GM18951 (cell line): ENCODE measurements at regions not wholly inside any gene's neighbourhood (a gene's known extent, or its start where the extent isn't known, plus 50 kb on each side); places are given as distances from the start of the nearest gene placed in this dataset.

Experiments used
- POLR2A ChIP-seq: IDR thresholded peaks from 4 replicates; pipeline ENCODE4 v1.6.1; 2011; ENCODE audit warnings: mild to moderate bottlenecking; ENCODE audit not compliant: insufficient read length, insufficient read depth; ENCODE audit errors: extremely low read depth
- in situ Hi-C: fragments of 300-500 bp; cut with MboI; formaldehyde crosslinking; loops from one replicate; pipeline ENCODE4 v1.12.0; 2022; ENCODE audit warnings: low sequenced_read_pairs, mixed read lengths, inconsistent platforms; ENCODE audit not compliant: unreplicated experiment

DNA sequence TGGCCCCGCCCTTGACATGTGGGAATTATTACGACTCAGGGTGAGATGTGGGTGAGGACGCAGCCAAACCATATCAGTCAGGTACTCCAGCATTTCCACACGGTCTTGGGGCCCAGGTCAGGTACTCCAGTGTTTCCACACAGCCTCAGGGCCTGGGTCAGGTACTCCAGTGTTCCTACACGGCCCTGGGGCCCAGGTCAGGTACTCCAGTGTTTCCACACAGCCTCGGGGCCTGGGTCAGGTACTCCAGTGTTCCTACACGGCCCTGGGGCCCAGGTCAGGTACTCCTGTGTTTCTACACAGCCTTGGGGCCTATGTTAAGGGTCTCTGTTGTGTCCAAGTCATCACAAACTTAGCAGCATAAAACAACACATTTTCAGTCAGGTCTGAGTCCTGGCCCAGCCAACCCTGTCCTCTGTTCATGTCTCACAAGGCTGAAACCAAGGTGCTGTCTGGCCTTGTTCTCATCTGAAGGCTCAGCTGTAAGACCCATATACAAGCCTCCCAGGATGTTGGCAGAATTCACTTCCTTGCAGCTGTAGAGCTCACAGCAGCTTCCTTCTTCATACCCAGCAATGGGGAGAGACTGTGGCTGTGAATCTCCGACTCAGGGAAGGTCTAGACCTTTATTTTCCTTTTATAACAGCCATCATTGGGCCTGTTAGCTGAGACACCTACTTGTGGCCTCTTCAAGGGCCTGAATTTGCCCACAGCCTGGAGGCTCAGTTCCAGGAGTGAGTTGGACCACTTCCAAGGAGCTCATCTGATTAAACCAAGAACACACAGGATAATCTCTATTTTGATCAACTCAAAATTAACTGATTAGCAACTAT, 107.6 kb upstream of the SFSWAP start:
- in situ Hi-C loops: no loop called here
- TF ChIP-seq POLR2A: no peak

DNA sequence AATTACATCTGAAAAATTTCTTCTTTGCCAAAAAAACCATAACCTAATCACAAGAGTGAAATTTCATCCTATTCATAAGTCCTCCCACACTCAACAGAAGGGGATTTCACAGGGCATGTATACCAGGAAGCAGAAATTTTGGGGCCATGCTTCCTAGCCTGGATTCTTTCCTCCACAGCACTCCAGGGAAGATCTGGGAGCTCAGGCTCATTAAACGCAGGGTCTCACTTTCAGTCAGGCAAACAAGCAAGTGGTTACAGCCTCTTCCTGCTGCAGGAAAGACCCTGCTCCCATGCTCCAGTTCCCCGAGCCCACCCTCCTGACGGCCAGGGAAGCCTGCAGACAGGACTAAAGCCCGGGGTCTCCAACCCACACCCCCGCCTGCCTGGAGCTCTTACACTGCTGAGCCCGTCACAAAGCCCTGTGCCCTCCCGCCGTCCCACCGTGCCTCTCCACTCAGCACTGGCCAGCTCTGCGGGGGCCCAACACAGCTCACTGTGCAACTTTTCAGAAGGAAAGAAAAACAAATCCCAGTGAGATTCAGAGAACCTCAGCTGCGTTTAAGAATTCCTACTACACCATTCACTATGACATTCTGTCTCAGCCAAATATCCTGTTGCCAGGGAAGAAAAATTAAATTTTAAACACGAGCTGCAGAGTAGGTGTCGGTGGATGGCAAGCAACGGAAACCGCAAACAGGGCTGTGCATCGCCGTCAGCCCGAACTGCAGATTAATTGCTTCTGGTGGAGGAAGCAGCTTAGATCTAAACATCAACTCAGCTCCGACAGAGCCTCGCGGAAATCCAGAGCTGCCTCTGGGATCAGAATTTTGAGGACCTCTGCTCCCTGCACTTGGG, 106.7 kb upstream of the SFSWAP start:
- peak; percentile 26 for TF ChIP-seq POLR2A
- in situ Hi-C loops: no loop called here

DNA sequence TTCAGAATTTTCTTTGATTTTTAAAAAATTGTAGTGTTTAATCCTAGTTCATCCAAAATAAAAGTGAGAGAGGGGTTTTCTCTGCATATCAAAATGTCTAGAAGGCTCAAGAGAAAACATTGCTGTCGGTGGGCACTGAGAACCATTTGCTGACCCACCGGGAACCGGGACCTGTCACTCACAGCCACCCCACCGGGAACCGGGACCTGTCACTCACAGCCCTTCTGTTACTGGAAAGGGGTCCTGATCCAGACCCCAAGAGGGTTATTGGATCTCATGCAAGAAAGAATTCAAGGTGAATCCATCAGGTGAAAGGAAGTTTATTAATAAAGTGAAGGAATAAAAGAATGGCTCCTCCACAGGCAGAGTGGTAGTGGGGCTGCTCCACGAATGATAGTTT, 106.0 kb upstream of the SFSWAP start:
- no peak for TF ChIP-seq POLR2A
- in situ Hi-C loops: no loop called here

DNA sequence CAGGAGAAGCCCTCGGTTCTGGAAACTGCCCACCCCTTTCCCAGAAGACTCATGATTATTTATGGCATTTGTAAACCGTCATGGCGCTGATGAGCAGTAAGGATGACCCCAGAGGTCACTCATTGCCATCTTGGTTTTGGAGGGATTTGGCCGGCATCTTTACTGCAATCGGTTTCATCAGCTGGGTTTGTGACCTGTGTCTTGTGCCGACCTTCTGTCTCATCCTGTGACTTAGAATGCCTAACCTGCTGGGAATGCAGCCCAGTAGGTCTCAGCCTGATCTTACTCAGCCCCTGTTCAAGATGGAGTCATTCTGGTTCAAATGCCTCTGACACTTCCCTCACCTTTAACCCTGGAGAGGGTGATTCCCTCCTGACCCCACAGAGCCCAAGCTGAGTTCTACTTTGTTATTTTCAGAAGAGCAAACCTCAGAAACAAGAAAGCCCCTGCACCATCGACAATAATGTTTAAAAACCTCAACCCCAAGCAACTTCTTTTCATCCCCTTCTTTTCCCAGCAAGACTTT, 105.5 kb upstream of the SFSWAP start:
- in situ Hi-C loops: no loop called here
- no peak for TF ChIP-seq POLR2A

DNA sequence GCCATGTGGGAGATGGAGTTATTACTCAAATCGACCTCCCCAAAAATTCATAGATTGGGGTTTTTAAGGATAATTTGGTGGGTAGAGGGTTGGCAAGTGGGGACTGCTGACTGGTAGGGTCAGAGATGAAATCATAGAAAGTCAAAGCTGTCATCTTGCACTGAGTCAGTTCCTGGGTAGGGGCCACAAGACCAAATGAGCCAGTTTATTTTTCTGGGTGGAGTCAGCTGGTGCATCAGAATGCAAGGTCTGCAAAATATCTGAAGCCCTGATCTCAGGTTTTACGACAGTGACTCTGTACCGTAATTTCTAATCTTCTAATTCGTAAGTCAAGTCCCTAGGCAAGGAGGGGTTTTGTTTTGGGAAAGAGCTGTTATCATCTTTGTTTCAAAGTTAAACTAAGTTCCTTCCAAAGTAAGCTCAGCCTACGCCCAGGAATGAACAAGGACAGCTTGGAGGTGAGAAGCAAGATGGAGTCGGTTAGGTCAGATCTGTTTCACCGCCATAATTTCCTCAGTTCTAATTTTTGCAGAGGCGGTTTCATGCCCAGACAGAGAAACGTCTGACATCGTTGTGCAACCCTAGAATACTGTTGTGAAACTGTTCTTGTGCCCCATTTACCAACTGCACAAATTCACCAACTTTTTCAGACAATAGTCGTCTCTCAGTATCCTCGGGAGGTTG, 104.5 kb upstream of the SFSWAP start:
- in situ Hi-C loops: no loop called here
- no peak for TF ChIP-seq POLR2A

DNA sequence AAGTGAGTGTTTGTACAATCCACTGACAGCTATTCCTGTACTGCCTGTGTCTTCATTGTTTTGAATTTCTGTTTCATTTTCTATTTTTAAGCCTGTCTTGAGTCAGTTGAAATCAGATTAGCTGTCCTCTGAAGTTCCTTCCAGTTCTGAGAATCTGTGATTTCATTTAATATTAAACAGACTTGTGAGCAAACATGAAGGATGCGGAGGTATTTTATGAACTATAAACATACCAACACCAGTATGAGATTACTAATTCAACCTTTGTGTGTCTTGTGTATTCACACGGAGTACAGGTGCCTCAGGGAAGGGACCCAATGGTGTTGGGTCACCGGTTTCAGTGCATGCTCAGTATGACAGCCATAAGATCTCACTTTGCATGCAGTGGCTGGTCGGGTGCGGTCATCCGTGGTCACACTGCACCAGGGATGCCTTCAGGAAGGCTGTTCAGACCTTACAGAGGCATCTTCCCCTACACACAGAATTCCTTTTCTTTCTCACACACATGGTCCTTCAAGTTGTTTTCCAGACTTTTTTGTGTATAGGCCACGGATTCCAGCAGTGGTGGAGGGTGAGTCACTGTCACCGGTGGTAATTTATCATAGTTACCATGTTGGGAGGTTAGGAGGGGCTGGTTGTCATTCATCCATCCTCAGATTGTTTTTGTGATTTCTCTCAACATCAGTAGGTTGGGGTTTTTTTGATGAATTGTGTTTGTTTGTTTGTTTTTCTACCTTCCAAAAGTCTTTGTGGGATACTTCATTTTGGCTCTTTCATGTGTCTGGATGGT, 103.0 kb upstream of the SFSWAP start:
- in situ Hi-C loops: no loop called here
- TF ChIP-seq POLR2A: peak; percentile 25

DNA sequence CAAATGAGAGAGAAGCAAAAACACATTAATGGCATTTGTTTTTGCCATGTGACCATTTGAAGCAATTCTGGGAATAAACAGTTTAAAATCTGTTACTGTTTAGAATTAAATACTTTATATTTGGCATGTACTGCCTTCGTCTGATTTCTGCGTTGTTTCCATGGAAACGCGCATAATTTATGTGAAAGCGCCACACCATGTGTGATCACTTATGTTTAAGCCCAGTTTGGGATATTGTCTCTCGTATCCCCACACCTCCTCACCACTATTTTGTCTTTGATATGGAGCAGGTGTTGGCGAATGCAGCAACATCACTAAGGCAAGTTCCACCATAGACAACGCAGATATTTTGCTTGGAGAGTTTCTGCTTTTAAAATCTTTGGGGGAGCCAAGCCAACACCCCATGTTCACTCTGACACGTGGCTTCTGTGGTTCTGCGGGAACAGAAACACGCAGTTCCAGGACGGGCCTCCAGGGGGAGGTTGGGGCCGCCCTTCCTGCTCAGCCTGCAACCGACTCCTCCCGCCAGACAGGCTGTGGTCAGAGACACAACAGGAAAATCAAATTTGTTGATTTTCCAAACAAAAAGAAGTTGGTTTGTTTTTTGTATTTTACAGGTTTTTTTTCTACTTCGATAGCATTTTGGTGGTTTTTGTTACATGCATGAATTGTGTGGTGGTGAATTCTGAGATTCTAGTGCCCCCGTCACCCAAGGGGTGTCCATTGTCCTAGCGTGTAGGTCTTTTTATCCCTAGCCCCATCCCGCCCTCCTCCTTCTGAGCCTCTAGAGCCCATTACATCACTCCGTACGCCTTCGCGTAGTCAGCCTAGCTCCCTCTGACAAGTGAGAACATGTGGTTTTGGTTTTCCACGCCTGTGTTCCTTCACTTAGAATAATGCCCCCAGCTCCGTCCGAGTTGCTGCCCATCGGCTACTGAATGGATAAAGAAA, 101.9 kb upstream of the SFSWAP start:
- in situ Hi-C loops: no loop called here
- no peak for TF ChIP-seq POLR2A

DNA sequence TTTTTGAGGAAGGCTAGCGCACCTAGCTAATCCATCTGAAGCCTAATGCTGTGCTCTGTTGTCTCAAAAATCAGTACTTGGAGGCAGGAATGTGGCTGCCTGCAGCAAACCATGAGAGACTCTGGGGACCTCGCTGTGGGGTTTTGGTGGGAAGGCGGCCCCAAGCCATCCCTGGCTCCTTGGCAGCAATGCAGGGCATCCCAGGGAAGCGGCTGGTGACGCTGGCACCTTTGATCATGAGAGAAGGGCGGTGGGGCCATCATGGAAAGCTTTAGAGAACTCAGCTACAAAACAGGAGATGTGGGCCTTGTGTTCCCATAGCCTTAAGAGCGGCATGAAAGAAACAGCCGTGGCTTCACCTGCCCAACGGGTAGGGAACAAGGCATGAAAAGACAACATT, 101.1 kb upstream of the SFSWAP start:
- no peak for TF ChIP-seq POLR2A
- in situ Hi-C loops: no loop called here

DNA sequence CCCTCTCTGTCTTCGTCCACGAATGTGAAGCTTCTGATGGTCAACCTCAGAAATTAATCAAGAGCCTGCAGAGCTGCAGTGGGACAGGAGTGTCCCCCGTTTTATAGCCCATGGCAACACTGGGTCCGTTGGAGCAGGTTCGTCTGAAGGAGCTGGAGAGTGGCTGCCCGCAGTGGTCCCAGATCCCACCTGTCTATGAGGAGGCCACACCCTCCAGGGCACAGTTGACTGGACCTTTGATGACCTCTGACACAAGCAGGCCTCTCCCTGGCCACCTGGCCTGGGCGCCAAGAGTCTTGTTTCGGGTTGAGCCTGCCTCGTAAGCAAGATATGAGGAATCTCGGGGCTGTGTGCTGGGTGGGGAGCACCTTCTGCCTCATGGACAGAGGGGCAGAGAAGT, 100.7 kb upstream of the SFSWAP start:
- in situ Hi-C loops: no loop called here
- no peak for TF ChIP-seq POLR2A

DNA sequence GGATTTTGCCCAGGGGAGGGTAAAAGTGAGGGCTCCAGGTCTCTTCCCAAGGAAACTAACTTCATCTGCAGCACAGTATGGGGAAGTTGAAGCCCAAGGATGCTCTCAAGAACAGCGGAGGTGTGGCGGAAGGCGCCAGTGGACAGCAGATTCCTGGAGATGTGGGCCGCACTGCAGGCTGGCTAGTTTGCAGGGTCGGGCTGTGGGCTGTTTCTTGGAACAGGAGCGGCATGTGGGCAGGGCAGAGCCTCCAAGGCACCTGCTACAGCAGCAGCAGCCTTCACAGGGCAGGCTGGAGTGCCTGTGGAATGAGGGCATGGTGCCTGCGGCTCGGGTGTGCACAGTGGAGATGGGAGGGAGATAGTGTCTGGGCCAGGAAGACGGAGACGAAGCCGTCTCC, 100.0 kb upstream of the SFSWAP start:
- no peak for TF ChIP-seq POLR2A
- in situ Hi-C loops: no loop called here

DNA sequence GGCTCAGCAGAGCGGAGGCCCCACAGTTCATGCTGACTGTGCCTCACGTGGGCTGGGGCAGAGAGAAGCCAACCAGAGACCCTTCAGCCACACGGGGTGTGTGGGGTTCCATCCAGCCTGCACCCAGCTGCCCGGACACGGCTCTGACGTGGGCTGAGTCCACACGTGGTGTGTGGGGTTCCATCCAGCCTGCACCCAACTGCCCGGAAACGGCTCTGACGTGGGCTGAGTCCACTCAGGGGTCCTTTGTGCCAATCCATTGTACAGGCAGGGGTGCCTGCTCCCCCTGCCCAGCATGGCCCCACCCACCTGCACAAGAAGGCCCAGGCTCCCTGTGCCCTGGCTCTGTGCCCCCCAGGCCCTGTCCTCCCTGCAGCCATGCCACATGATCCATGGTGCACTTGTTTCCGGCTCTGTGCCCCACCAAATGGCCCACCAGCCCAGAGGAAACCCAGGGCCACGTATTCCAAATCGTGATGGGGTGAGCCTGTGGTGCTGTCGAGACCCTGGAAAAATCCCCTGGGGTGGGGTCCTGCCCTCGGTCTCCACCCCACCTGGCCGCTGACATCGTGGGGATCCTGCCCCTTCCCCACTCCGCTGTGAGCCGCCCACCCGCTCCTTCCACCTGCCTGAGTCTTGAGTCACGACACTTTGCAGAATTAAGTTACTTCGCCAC, 99.3 kb upstream of the SFSWAP start:
- TF ChIP-seq POLR2A: no peak
- in situ Hi-C loops: no loop called here
